HL-60/S4 treated with phorbol 12-myristate 13-acetate at 8.2 ng/mL for 4 days and 3 days (cell line): ENCODE measurements at regions not wholly inside any gene's neighbourhood (a gene's known extent, or its start where the extent isn't known, plus 50 kb on each side); places are given as distances from the start of the nearest gene placed in this dataset.

Source experiments
- in situ Hi-C: fragments of 300-500 bp; cut with MboI; formaldehyde crosslinking; loops from 2 replicates; pipeline ENCODE4 v1.15.0; 2022; ENCODE audit warnings: low sequenced_read_pairs

GRCh38 chr2:128490321-128490720 lies 171.7 kb upstream of the HS6ST1 start:
- in situ Hi-C loops = no loop called here

- in situ Hi-C loops = no loop called here
Observed at GRCh38 chr2:128490881-128491691, 172.4 kb upstream of the HS6ST1 start.

- in situ Hi-C loops = no loop called here
Observed at GRCh38 chr2:128491692-128492244, 173.1 kb upstream of the HS6ST1 start.

- in situ Hi-C loops = no loop called here
Observed at GRCh38 chr2:128492966-128493811, 174.5 kb upstream of the HS6ST1 start.

GRCh38 chr2:128493880-128494279 lies 175.2 kb upstream of the HS6ST1 start:
- in situ Hi-C loops = no loop called here

GRCh38 chr2:128494307-128494639 lies 175.6 kb upstream of the HS6ST1 start:
- in situ Hi-C loops = no loop called here

GRCh38 chr2:128494640-128495321 lies 176.1 kb upstream of the HS6ST1 start:
- in situ Hi-C loops = no loop called here

- in situ Hi-C loops = no loop called here
Observed at GRCh38 chr2:128495996-128496547, 177.4 kb upstream of the HS6ST1 start.

- in situ Hi-C loops = no loop called here
Observed at GRCh38 chr2:128496700-128497099, 178.0 kb upstream of the HS6ST1 start.

GRCh38 chr2:128497461-128497860 lies 178.8 kb upstream of the HS6ST1 start:
- in situ Hi-C loops = no loop called here

GRCh38 chr2:128498086-128498485 lies 179.4 kb upstream of the HS6ST1 start:
- in situ Hi-C loops = no loop called here

- in situ Hi-C loops = no loop called here
Observed at GRCh38 chr2:128498589-128498988, 179.9 kb upstream of the HS6ST1 start.

GRCh38 chr2:128499367-128500137 lies 180.9 kb upstream of the HS6ST1 start:
- in situ Hi-C loops = no loop called here

GRCh38 chr2:128500138-128500800 lies 181.6 kb upstream of the HS6ST1 start:
- in situ Hi-C loops = no loop called here

- in situ Hi-C loops = no loop called here
Observed at GRCh38 chr2:128501006-128501690, 182.5 kb upstream of the HS6ST1 start.

GRCh38 chr2:128501700-128502099 lies 183.0 kb upstream of the HS6ST1 start:
- in situ Hi-C loops = no loop called here

- in situ Hi-C loops = no loop called here
Observed at GRCh38 chr2:128502200-128502599, 183.5 kb upstream of the HS6ST1 start.

GRCh38 chr2:128502638-128503246 lies 184.1 kb upstream of the HS6ST1 start:
- in situ Hi-C loops = no loop called here
